B cell (primary cell): ENCODE measurements at regions not wholly inside any gene's neighbourhood (a gene's known extent, or its start where the extent isn't known, plus 50 kb on each side); places are given as distances from the start of the nearest gene placed in this dataset.

Source experiments
- ATAC-seq: fragments of 200-7000 bp; cut with Tn5 transposase; one replicate; pipeline ENCODE4 v1.10.0; 2021; ENCODE audit warnings: low read depth, mild to moderate bottlenecking, moderate number of reproducible peaks, moderate library complexity
- CTCF ChIA-PET: fragments of 350-600 bp; sonication (Branson Sonifier 250); formaldehyde crosslinking; loops from one replicate; lab custom pipeline; 2021; ENCODE audit warnings: antibody characterized with exemption, inconsistent platforms; lab: Charles Lee
- POLR2A ChIA-PET: fragments of 350-600 bp; sonication (Branson Sonifier 250); formaldehyde crosslinking; loops from one replicate; lab custom pipeline; 2021; ENCODE audit warnings: antibody characterized with exemption; lab: Charles Lee
- DNase-seq: peaks from one replicate; pipeline ENCODE4 v3.0.0; 2013
- H2AFZ ChIP-seq: 2 replicates; pipeline ENCODE4 v1.6.1; 2012; ENCODE audit warnings: mild to moderate bottlenecking, low read depth, low read length; ENCODE audit not compliant: insufficient read depth, poor library complexity, severe bottlenecking
- H3K27ac ChIP-seq, 2 donors: 1 replicate in 1 of 2; 2 replicates in 1 of 2; pipeline ENCODE4 v1.5.1; 2012 to 2013; ENCODE audit warnings: low read length in 2 of 2, mild to moderate bottlenecking in 2 of 2, moderate library complexity in 1 of 2
- H3K27me3 ChIP-seq, 4 experiments: fragments of 200-600 bp in 1 of 4; sonication (generic) in 1 of 4; replicated peaks in 1 of 4; 1 replicate in 2 of 4; 2 replicates in 2 of 4; pipeline versions ENCODE4 v1.6.1 to v1.7.0; 2013 to 2016; ENCODE audit warnings: low read length in 3 of 4, mild to moderate bottlenecking in 2 of 4, mixed read lengths in 1 of 4, moderate library complexity in 1 of 4; ENCODE audit not compliant: insufficient read depth in 4 of 4, control insufficient read depth in 3 of 4; ENCODE audit errors: control extremely low read depth in 1 of 4
- H3K36me3 ChIP-seq, 2 experiments: replicated peaks in 1 of 2; 1 replicate in 1 of 2; 2 replicates in 1 of 2; pipeline versions ENCODE4 v1.6.1 to v1.7.1; 2013; ENCODE audit warnings: low read length in 1 of 2; ENCODE audit not compliant: insufficient read depth in 2 of 2, control insufficient read depth in 1 of 2; ENCODE audit errors: control extremely low read depth in 1 of 2, extremely low read depth in 1 of 2
- H3K4me1 ChIP-seq, 2 donors: fragments of 200-600 bp in 1 of 2; sonication (generic) in 1 of 2; 1 replicate in 1 of 2; 2 replicates in 1 of 2; pipeline versions ENCODE4 v1.5.1 to v1.6.1; 2013 to 2017; ENCODE audit warnings: low read length in 2 of 2; ENCODE audit not compliant: control insufficient read depth in 2 of 2, insufficient read depth in 2 of 2
- H3K4me2 ChIP-seq: replicated peaks from 2 replicates; pipeline ENCODE3; 2012; ENCODE audit warnings: mild to moderate bottlenecking, low read depth, low read length; ENCODE audit not compliant: poor library complexity, severe bottlenecking
- H3K4me3 ChIP-seq, 5 experiments: fragments of 200-600 bp in 1 of 5; sonication (generic) in 1 of 5; 1 replicate in 3 of 5; 2 replicates in 2 of 5; pipeline versions ENCODE4 v1.5.1 to v1.7.0; 2011 to 2016; ENCODE audit warnings: low read length in 4 of 5, mild to moderate bottlenecking in 4 of 5, low read depth in 2 of 5, control low read depth in 1 of 5, moderate library complexity in 1 of 5; ENCODE audit not compliant: insufficient read depth in 1 of 5; ENCODE audit errors: control extremely low read depth in 1 of 5, extremely low read depth in 1 of 5
- H3K79me2 ChIP-seq: fragments of 200-600 bp; sonication (generic); one replicate; pipeline ENCODE4 v1.6.0; 2016; ENCODE audit warnings: low read length; ENCODE audit not compliant: control insufficient read depth, insufficient read depth
- H3K9ac ChIP-seq: fragments of 200-600 bp; sonication (generic); 2 replicates; pipeline ENCODE4 v1.6.1; 2017; ENCODE audit warnings: mild to moderate bottlenecking, low read length, moderate library complexity
- H3K9me3 ChIP-seq, 3 donors: one replicate each; pipeline versions ENCODE4 v1.6.1 to v1.7.1; 2013; ENCODE audit warnings: low read length in 2 of 3; ENCODE audit not compliant: control insufficient read depth in 2 of 3, insufficient read depth in 1 of 3; ENCODE audit errors: control extremely low read depth in 1 of 3
- H4K20me1 ChIP-seq: 2 replicates; pipeline ENCODE4 v1.6.0; 2012; ENCODE audit warnings: mild to moderate bottlenecking, low read length; ENCODE audit not compliant: insufficient read depth, control insufficient read depth, poor library complexity, severe bottlenecking
- H3K27ac Mint-ChIP-seq: one replicate; pipeline ENCODE4 v1.8.0; 2021; ENCODE audit warnings: mixed read lengths
- H3K27me3 Mint-ChIP-seq: one replicate; pipeline ENCODE4 v1.8.0; 2021; ENCODE audit warnings: mixed read lengths
- H3K4me1 Mint-ChIP-seq: one replicate; pipeline ENCODE4 v1.8.0; 2021; ENCODE audit warnings: mixed read lengths
- H3K4me3 Mint-ChIP-seq: one replicate; pipeline ENCODE4 v1.8.0; 2021; ENCODE audit warnings: mixed read lengths
- H3K9me3 Mint-ChIP-seq: one replicate; pipeline ENCODE4 v1.8.0; 2022; ENCODE audit warnings: mixed read lengths; ENCODE audit not compliant: insufficient read depth
- EZH2 ChIP-seq: IDR thresholded peaks from 2 replicates; pipeline ENCODE4 v1.6.1; 2012; ENCODE audit warnings: borderline replicate concordance, low read depth, mild to moderate bottlenecking, moderate library complexity, low read length; ENCODE audit not compliant: insufficient read depth, poor library complexity, severe bottlenecking
- WGBS: methylation state at CpG from one replicate; pipeline ENCODE4 v1.1.5; 2013; ENCODE audit warnings: missing lambda C conversion rate; ENCODE audit not compliant: insufficient coverage; 5-methylcytosine and 5-hydroxymethylcytosine counted together
- intact Hi-C: fragments of 100-400 bp; cut with micrococcal nuclease; formaldehyde crosslinking; loops from one replicate; pipeline ENCODE4 v1.10.0; 2022
- TF ChIP-seq, protein P1 (sequence below): fragments of 200-600 bp; IDR thresholded peaks from one replicate; pipeline ENCODE4 v1.8.0; 2022; ENCODE audit warnings: antibody characterized with exemption, mild to moderate bottlenecking

DNA sequence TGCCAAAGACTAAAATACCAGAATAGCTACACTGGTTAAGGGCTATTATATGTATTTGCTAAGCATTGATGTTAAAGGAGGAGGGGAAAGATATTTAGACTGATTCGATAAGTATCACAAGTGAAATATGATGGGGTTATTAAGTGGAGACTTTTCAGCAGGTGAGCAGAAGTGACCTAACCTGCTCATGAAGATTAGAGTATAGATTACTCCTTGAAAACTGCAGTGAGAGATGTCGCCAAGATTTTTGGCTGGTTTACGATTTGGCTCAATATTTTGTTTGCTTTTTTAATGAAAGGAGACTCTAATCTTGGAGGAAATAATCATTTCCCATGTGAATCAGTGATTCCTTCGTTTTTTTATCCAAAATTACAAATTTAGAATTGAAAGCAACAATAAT, 1279.5 kb upstream of the TENM4 start:
- H3K9me3 Mint-ChIP-seq: peaks cover 1% of the 10 kb centered on the region
- CTCF ChIA-PET: no interaction called here
- POLR2A ChIA-PET: no interaction called here
- H3K4me1 ChIP-seq: no peaks in the 10 kb centered on the region
- no peaks in the 10 kb centered on the region for H3K79me2 ChIP-seq
- H3K27ac Mint-ChIP-seq: no peak overlapping the region
- intact Hi-C loops: no loop called here
- no peak overlapping the region for H3K4me3 ChIP-seq
- no peaks in the 10 kb centered on the region for H3K36me3 ChIP-seq
- 88% methylated on average over 1 of the region's 4 CpGs for WGBS
- H3K27me3 ChIP-seq: no peaks in the 10 kb centered on the region
- no peak for ATAC-seq
- no peaks in the 10 kb centered on the region for H3K4me1 Mint-ChIP-seq
- H2AFZ ChIP-seq: no peak overlapping the region
- DNase-seq: no peak
- H3K4me2 ChIP-seq: no peak overlapping the region
- H3K27me3 Mint-ChIP-seq: no peaks in the 10 kb centered on the region
- H3K9me3 ChIP-seq: no peaks in the 10 kb centered on the region
- no peak overlapping the region for H3K9ac ChIP-seq
- H3K27ac ChIP-seq: no peak overlapping the region
- TF ChIP-seq, protein P1, sequence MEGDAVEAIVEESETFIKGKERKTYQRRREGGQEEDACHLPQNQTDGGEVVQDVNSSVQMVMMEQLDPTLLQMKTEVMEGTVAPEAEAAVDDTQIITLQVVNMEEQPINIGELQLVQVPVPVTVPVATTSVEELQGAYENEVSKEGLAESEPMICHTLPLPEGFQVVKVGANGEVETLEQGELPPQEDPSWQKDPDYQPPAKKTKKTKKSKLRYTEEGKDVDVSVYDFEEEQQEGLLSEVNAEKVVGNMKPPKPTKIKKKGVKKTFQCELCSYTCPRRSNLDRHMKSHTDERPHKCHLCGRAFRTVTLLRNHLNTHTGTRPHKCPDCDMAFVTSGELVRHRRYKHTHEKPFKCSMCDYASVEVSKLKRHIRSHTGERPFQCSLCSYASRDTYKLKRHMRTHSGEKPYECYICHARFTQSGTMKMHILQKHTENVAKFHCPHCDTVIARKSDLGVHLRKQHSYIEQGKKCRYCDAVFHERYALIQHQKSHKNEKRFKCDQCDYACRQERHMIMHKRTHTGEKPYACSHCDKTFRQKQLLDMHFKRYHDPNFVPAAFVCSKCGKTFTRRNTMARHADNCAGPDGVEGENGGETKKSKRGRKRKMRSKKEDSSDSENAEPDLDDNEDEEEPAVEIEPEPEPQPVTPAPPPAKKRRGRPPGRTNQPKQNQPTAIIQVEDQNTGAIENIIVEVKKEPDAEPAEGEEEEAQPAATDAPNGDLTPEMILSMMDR: no peak
- TF ChIP-seq EZH2: no peak
- H4K20me1 ChIP-seq: no peaks in the 10 kb centered on the region
- no peak overlapping the region for H3K4me3 Mint-ChIP-seq

DNA sequence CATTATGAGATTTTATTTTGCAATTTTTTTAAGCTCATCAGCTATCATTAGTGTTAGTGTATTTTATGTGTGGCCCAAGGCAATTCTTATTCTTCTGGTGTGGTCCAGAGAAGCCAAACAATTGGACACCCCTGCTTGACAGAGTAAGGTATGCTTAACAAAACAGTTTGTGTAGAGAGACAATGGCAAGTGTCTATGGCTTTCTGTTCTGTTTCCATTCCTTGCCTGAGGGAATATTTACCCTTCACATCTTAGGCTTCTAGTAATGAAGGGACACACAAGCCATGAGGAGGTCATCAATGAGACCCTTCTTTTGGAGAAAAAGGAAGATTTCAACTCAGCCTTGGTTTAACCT, 1278.4 kb upstream of the TENM4 start:
- Histone ChIP-seq H3K27me3 (no peaks in the 10 kb centered on the region), H3K9me3 (peaks cover 0 to 1% (median 0%) of the 10 kb centered on the region in 3 donors), H3K79me2 (no peaks in the 10 kb centered on the region), H2AFZ (no peak overlapping the region), H4K20me1 (no peaks in the 10 kb centered on the region), H3K4me2 (no peak overlapping the region), H3K36me3 (no peaks in the 10 kb centered on the region), H3K4me1 (no peaks in the 10 kb centered on the region), H3K4me3 (no peak overlapping the region), H3K9ac (no peak overlapping the region), H3K27ac (no peak overlapping the region)
- DNase-seq: no peak
- POLR2A ChIA-PET: no interaction called here
- ATAC-seq: no peak
- Mint-ChIP-seq H3K27ac (no peak overlapping the region), H3K9me3 (peaks cover 1% of the 10 kb centered on the region), H3K4me3 (no peak overlapping the region), H3K4me1 (no peaks in the 10 kb centered on the region), H3K27me3 (no peaks in the 10 kb centered on the region)
- CTCF ChIA-PET: no interaction called here
- TF ChIP-seq EZH2: no peak
- TF ChIP-seq, protein P1: no peak
- intact Hi-C loops: no loop called here
